ENCODE measurements at regions not wholly inside any gene's neighbourhood (a gene's known extent, or its start where the extent isn't known, plus 50 kb on each side); places are given as distances from the start of the nearest gene placed in this dataset.

GRCh38 chr22:47335958-47336357 is 573.5 kb downstream of the TBC1D22A start:
- TF ChIP-seq CTCF (IDR thresholded peaks at IDR 0.05 in 8 of 11, conservative IDR thresholded peaks at IDR 0.05 in 3 of 11), result no peak
- no peak for TF ChIP-seq POLR2A (IDR thresholded peaks at IDR 0.05)

All from spleen (tissue), 7 donors.